ENCODE measurements at regions not wholly inside any gene's neighbourhood (a gene's known extent, or its start where the extent isn't known, plus 50 kb on each side); places are given as distances from the start of the nearest gene placed in this dataset.

- no peak for TF ChIP-seq CTCF (IDR thresholded peaks at IDR 0.05; ENCODE audit: borderline replicate concordance, extremely low read depth, low read length, poor library complexity, severe bottlenecking)
- no peak for TF ChIP-seq EZH2 (IDR thresholded peaks at IDR 0.05; ENCODE audit: borderline replicate concordance, low read depth, low read length, severe bottlenecking)
Observed at GRCh38 chr2:58516695-58517094, 275.6 kb upstream of the FANCL start.
